H1 (cell line): ENCODE measurements at regions not wholly inside any gene's neighbourhood (a gene's known extent, or its start where the extent isn't known, plus 50 kb on each side); places are given as distances from the start of the nearest gene placed in this dataset.

Experiments
- CTCF ChIA-PET: fragments of 300-600 bp; sonication (Branson Sonifier 250); formaldehyde crosslinking; loops from one replicate; lab custom pipeline; 2021; ENCODE audit not compliant: partially characterized antibody; lab: Charles Lee
- POLR2A ChIA-PET: fragments of 300-600 bp; sonication (Branson Sonifier 250); formaldehyde crosslinking; loops from one replicate; lab custom pipeline; 2021; ENCODE audit warnings: inconsistent platforms; ENCODE audit not compliant: partially characterized antibody; lab: Charles Lee
- DNase-seq, 2 experiments: peaks; one replicate each; pipeline versions ENCODE4 v3.0.0 to v3.0.0-alpha.2; 2010 to 2022; ENCODE audit warnings: low spot score in 2 of 2, low read depth in 1 of 2, mixed read lengths in 1 of 2
- FAIRE-seq: peaks from 2 replicates; lab custom pipeline; 2011; peaks lifted over from hg19 to GRCh38; lab: Jason Lieb, UNC
- H2AFZ ChIP-seq: 2 replicates; pipeline ENCODE4 v1.8.1; 2012; ENCODE audit warnings: low read length, inconsistent platforms
- H2AK5ac ChIP-seq: 2 replicates; pipeline ENCODE4 v1.6.1; 2013; ENCODE audit warnings: low read depth, low read length
- H2BK120ac ChIP-seq: replicated peaks from 2 replicates; pipeline ENCODE3; 2013; ENCODE audit warnings: low read depth, low read length, inconsistent platforms
- H2BK12ac ChIP-seq: 2 replicates; pipeline ENCODE4 v1.6.1; 2013; ENCODE audit warnings: low read depth, low read length
- H2BK15ac ChIP-seq: 2 replicates; pipeline ENCODE4 v1.6.1; 2013; ENCODE audit warnings: low read length
- H2BK20ac ChIP-seq: 2 replicates; pipeline ENCODE4 v1.6.1; 2013; ENCODE audit warnings: low read length
- H2BK5ac ChIP-seq: 2 replicates; pipeline ENCODE4 v1.6.1; 2013; ENCODE audit warnings: low read depth, low read length
- H3K14ac ChIP-seq: 2 replicates; pipeline ENCODE4 v1.6.1; 2013; ENCODE audit warnings: inconsistent platforms; ENCODE audit not compliant: insufficient read length
- H3K18ac ChIP-seq: 2 replicates; pipeline ENCODE4 v1.6.1; 2013; ENCODE audit warnings: low read length; ENCODE audit errors: extremely low read depth
- H3K23ac ChIP-seq: 2 replicates; pipeline ENCODE4 v1.6.1; 2013; ENCODE audit warnings: inconsistent platforms; ENCODE audit not compliant: insufficient read length
- H3K23me2 ChIP-seq: 2 replicates; pipeline ENCODE4 v1.6.1; 2013; ENCODE audit warnings: low read depth, low read length
- H3K27ac ChIP-seq: 2 replicates; pipeline ENCODE4 v1.6.1; 2011; ENCODE audit warnings: low read depth, low read length, inconsistent platforms
- H3K27me3 ChIP-seq, 4 experiments: replicated peaks in 1 of 4; 1 replicate in 1 of 4; 2 replicates in 3 of 4; pipeline versions ENCODE4 v1.6.1 to v1.8.1; 2011 to 2013; ENCODE audit warnings: low read length in 3 of 4, mild to moderate bottlenecking in 3 of 4, inconsistent platforms in 2 of 4, mixed read lengths in 2 of 4, moderate library complexity in 1 of 4; ENCODE audit not compliant: control insufficient read depth in 3 of 4, insufficient read depth in 3 of 4; ENCODE audit errors: extremely low read depth in 1 of 4
- H3K36me3 ChIP-seq, 4 experiments: 2 replicates each; pipeline versions ENCODE4 v1.6.1 to v1.8.1; 2011 to 2013; ENCODE audit warnings: mild to moderate bottlenecking in 4 of 4, low read length in 3 of 4, moderate library complexity in 2 of 4, control low read depth in 1 of 4, inconsistent platforms in 1 of 4; ENCODE audit not compliant: insufficient read depth in 4 of 4, control insufficient read depth in 2 of 4
- H3K4ac ChIP-seq: replicated peaks from 2 replicates; pipeline ENCODE3; 2013; ENCODE audit warnings: low read length, low read depth, mixed read lengths, inconsistent platforms; ENCODE audit not compliant: insufficient read length
- H3K4me1 ChIP-seq, 4 experiments: replicated peaks in 1 of 4; 1 replicate in 1 of 4; 2 replicates in 3 of 4; pipeline versions ENCODE4 v1.6.1 to v1.8.1; 2011 to 2013; ENCODE audit warnings: low read length in 3 of 4, inconsistent platforms in 2 of 4, mixed read lengths in 1 of 4; ENCODE audit not compliant: insufficient read depth in 4 of 4, control insufficient read depth in 3 of 4
- H3K4me2 ChIP-seq, 2 experiments: 2 replicates each; pipeline versions ENCODE4 v1.6.1 to v1.8.1; 2011 to 2013; ENCODE audit warnings: low read depth in 2 of 2, low read length in 2 of 2, control low read depth in 1 of 2, inconsistent platforms in 1 of 2, mild to moderate bottlenecking in 1 of 2; ENCODE audit not compliant: insufficient read depth in 1 of 2
- H3K4me3 ChIP-seq, 4 experiments: fragments of 200-600, 300-600 bp in 1 of 4; sonication (generic), shearing (Covaris generic), sonication (Bioruptor Twin) in 1 of 4; 2 replicates each; pipeline versions ENCODE4 v1.5.1 to v1.8.1; 2011 to 2016; ENCODE audit warnings: low read length in 4 of 4, low read depth in 3 of 4, control low read depth in 2 of 4, inconsistent platforms in 2 of 4, mild to moderate bottlenecking in 2 of 4, mixed read lengths in 1 of 4, moderate library complexity in 1 of 4; ENCODE audit not compliant: insufficient read depth in 2 of 4; ENCODE audit errors: extremely low read depth in 1 of 4
- H3K56ac ChIP-seq: replicated peaks from 2 replicates; pipeline ENCODE3; 2013; ENCODE audit warnings: low read depth, mild to moderate bottlenecking, mixed read lengths, low read length, inconsistent platforms; ENCODE audit not compliant: insufficient read length
- H3K79me1 ChIP-seq: 2 replicates; pipeline ENCODE4 v1.6.1; 2013; ENCODE audit warnings: low read depth, low read length, control low read depth
- H3K79me2 ChIP-seq, 2 experiments: 2 replicates each; pipeline versions ENCODE4 v1.6.1 to v1.8.1; 2012 to 2013; ENCODE audit warnings: low read length in 2 of 2, mild to moderate bottlenecking in 2 of 2, inconsistent platforms in 1 of 2; ENCODE audit not compliant: insufficient read depth in 2 of 2, control insufficient read depth in 1 of 2
- H3K9ac ChIP-seq, 4 experiments: replicated peaks in 1 of 4; 1 replicate in 1 of 4; 2 replicates in 3 of 4; pipeline versions ENCODE4 v1.6.1 to v1.8.1; 2011 to 2013; ENCODE audit warnings: low read depth in 3 of 4, low read length in 3 of 4, control low read depth in 2 of 4, mild to moderate bottlenecking in 2 of 4, moderate library complexity in 2 of 4, inconsistent platforms in 1 of 4; ENCODE audit errors: extremely low read depth in 1 of 4
- H3K9me3 ChIP-seq, 2 experiments: 2 replicates each; pipeline versions ENCODE4 v1.6.1 to v1.8.1; 2012 to 2013; ENCODE audit warnings: mild to moderate bottlenecking in 2 of 2, moderate library complexity in 2 of 2, control low read depth in 1 of 2, inconsistent platforms in 1 of 2, low read depth in 1 of 2, low read length in 1 of 2, mixed read lengths in 1 of 2; ENCODE audit not compliant: insufficient read depth in 2 of 2
- H4K20me1 ChIP-seq, 2 experiments: replicated peaks in 1 of 2; 2 replicates each; pipeline versions ENCODE3 to v1.8.1; 2011 to 2013; ENCODE audit warnings: inconsistent platforms in 2 of 2, low read length in 2 of 2, mild to moderate bottlenecking in 1 of 2; ENCODE audit not compliant: insufficient read depth in 2 of 2, control insufficient read depth in 1 of 2
- H4K5ac ChIP-seq: 2 replicates; pipeline ENCODE4 v1.6.1; 2013; ENCODE audit warnings: low read length, low read depth, mixed read lengths, inconsistent platforms; ENCODE audit not compliant: insufficient read length
- H4K8ac ChIP-seq: 2 replicates; pipeline ENCODE4 v1.8.0; 2013; ENCODE audit warnings: mild to moderate bottlenecking, moderate library complexity, low read length, inconsistent platforms; ENCODE audit not compliant: insufficient read depth; ENCODE audit errors: extremely low read depth
- H4K91ac ChIP-seq: replicated peaks from 2 replicates; pipeline ENCODE3; 2013; ENCODE audit warnings: low read length, mixed read lengths, inconsistent platforms; ENCODE audit not compliant: insufficient read length
- BCL11A ChIP-seq, 2 experiments: IDR thresholded peaks; one replicate each; pipeline ENCODE4 v1.6.1; 2011; ENCODE audit warnings: low read depth in 2 of 2, low read length in 2 of 2, mild to moderate bottlenecking in 2 of 2
- CREB1 ChIP-seq: IDR thresholded peaks from 2 replicates; pipeline ENCODE4 v1.6.1; 2012; ENCODE audit warnings: inconsistent platforms
- GABPA ChIP-seq: IDR thresholded peaks from 2 replicates; pipeline ENCODE4 v1.6.1; 2011; ENCODE audit warnings: mild to moderate bottlenecking, low read length, moderate library complexity, borderline replicate concordance; ENCODE audit not compliant: insufficient read depth
- GTF2F1 ChIP-seq: IDR thresholded peaks from 2 replicates; pipeline ENCODE4 v1.6.1; 2012; ENCODE audit warnings: low read depth, low read length, improper control_type of control experiment, borderline replicate concordance
- HDAC2 ChIP-seq, 2 experiments: fragments of 300-600 bp in 1 of 2; sonication (generic) in 1 of 2; IDR thresholded peaks; 2 replicates each; pipeline ENCODE4 v1.6.1; 2011 to 2012; ENCODE audit warnings: low read depth in 2 of 2, low read length in 2 of 2, mild to moderate bottlenecking in 2 of 2, moderate library complexity in 2 of 2, borderline replicate concordance in 1 of 2, inconsistent platforms in 1 of 2
- JUND ChIP-seq: IDR thresholded peaks from 2 replicates; pipeline ENCODE4 v1.6.1; 2011; ENCODE audit warnings: mild to moderate bottlenecking, improper control_type of control experiment, low read length
- PHF8 ChIP-seq: fragments of 200-600 bp; sonication (generic); conservative IDR thresholded peaks from 2 replicates; pipeline ENCODE4 v1.7.1; 2012; ENCODE audit warnings: low read depth, mild to moderate bottlenecking, inconsistent platforms, low read length, moderate library complexity
- RXRA ChIP-seq: IDR thresholded peaks from 2 replicates; pipeline ENCODE4 v1.6.1; 2011; ENCODE audit warnings: low read depth, mild to moderate bottlenecking, low read length, moderate library complexity; ENCODE audit not compliant: insufficient read depth
- TEAD4 ChIP-seq: IDR thresholded peaks from 2 replicates; pipeline ENCODE4 v1.6.1; 2012; ENCODE audit warnings: low read depth, low read length, inconsistent platforms, mixed read lengths
- WGBS, 2 experiments: shearing (Covaris generic) in 1 of 2; methylation state at CpG; one replicate each; pipeline versions ENCODE4 v1.1.6 to v1.1.7; 2013 to 2015; ENCODE audit warnings: low lambda C conversion rate in 2 of 2, mixed read lengths in 2 of 2, inconsistent platforms in 1 of 2, low coverage in 1 of 2, missing lambda C conversion rate in 1 of 2; ENCODE audit not compliant: insufficient replicate concordance in 2 of 2, insufficient coverage in 1 of 2, insufficient read length in 1 of 2; ENCODE audit errors: extremely low coverage in 1 of 2, missing lambda C conversion rate in 1 of 2; 5-methylcytosine and 5-hydroxymethylcytosine counted together
- TF ChIP-seq, protein P1 (sequence below): IDR thresholded peaks from 2 replicates; pipeline ENCODE4 v1.6.1; 2011; ENCODE audit warnings: low read length, improper control_type of control experiment

DNA sequence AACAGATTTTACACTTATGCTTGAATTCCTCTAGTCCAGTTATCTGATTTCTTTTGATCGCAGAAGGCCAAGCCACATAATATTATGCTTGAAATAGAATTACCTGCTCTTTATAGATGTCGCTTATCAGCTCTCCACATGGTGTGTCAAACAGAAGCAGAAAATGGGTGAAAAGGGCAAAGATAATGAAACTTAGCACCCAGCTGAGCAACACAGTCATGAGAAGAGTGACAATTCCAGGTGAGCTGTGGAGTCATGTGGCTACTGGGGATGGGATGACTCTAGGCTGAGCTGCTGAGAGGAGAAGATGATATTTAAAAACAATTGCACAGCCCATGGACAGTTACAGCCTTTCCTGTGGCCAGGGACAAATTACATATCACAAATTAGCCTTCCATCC lies 398.7 kb upstream of the PDZRN3 start:
- DNase-seq, result no peak
- Histone ChIP-seq H3K36me3 (no peaks in the 10 kb centered on the region), H3K4me2 (no peak overlapping the region), H3K79me2 (no peaks in the 10 kb centered on the region), H3K27me3 (peaks cover 0 to 1% (median 0%) of the 10 kb centered on the region in 4 experiments; a peak in 1 of 7 replicates), H2AK5ac (no peak overlapping the region), H3K79me1 (no peaks in the 10 kb centered on the region), H4K91ac (no peak overlapping the region), H3K4ac (no peak overlapping the region), H3K23ac (no peak overlapping the region), H4K20me1 (no peaks in the 10 kb centered on the region), H3K9me3 (no peaks in the 10 kb centered on the region), H2BK120ac (no peak overlapping the region), H3K23me2 (no peaks in the 10 kb centered on the region), H3K27ac (no peak overlapping the region), H3K14ac (no peak overlapping the region), H2BK15ac (no peak overlapping the region), H3K18ac (no peak overlapping the region), H3K4me1 (no peaks in the 10 kb centered on the region), H4K8ac (no peak overlapping the region), H3K9ac (no peak overlapping the region), H3K56ac (no peak overlapping the region), H3K4me3 (no peak overlapping the region), H4K5ac (no peak overlapping the region), H2BK20ac (no peak overlapping the region), H2BK12ac (no peak overlapping the region), H2BK5ac (no peak overlapping the region), H2AFZ (no peak overlapping the region)
- no peak for FAIRE-seq
- POLR2A ChIA-PET, result no interaction called here
- 88% methylated on average over 2 of the region's 2 CpGs; no CpG with 5 or more reads in 1 of the 2 experiments for WGBS, 2 experiments
- no peak for TF ChIP-seq PHF8
- TF ChIP-seq, protein P1, sequence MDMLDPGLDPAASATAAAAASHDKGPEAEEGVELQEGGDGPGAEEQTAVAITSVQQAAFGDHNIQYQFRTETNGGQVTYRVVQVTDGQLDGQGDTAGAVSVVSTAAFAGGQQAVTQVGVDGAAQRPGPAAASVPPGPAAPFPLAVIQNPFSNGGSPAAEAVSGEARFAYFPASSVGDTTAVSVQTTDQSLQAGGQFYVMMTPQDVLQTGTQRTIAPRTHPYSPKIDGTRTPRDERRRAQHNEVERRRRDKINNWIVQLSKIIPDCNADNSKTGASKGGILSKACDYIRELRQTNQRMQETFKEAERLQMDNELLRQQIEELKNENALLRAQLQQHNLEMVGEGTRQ, result no peak
- TF ChIP-seq BCL11A (IDR thresholded peaks at IDR 0.05; ENCODE audit: low read depth in 2 of 2, low read length in 2 of 2), result no peak
- no peak for TF ChIP-seq RXRA
- no peak for TF ChIP-seq JUND
- no peak for TF ChIP-seq CREB1
- no peak for TF ChIP-seq HDAC2 (IDR thresholded peaks at IDR 0.05; ENCODE audit: borderline replicate concordance in 1 of 2, low read depth in 2 of 2, low read length in 2 of 2)
- TF ChIP-seq GABPA, result no peak
- no peak for TF ChIP-seq TEAD4
- TF ChIP-seq GTF2F1, result no peak
- CTCF ChIA-PET, result interaction anchor here (0.7 to 1.2 kb wide), 3 partner anchors 32 to 1700 kb away, joined by 3 to 4 read pairs (median 3); no protein-coding TSS in a partner anchor
